ENCODE measurements at regions not wholly inside any gene's neighbourhood (a gene's known extent, or its start where the extent isn't known, plus 50 kb on each side); places are given as distances from the start of the nearest gene placed in this dataset.
A peak's percentile ranks its signal among the peaks of the same experiment; 100 is the strongest.
"Not testable (repeated sequence)": the region's sequence is repeated elsewhere in the genome, so short reads cannot be mapped to it uniquely, and the experiment has no call there.

DNA sequence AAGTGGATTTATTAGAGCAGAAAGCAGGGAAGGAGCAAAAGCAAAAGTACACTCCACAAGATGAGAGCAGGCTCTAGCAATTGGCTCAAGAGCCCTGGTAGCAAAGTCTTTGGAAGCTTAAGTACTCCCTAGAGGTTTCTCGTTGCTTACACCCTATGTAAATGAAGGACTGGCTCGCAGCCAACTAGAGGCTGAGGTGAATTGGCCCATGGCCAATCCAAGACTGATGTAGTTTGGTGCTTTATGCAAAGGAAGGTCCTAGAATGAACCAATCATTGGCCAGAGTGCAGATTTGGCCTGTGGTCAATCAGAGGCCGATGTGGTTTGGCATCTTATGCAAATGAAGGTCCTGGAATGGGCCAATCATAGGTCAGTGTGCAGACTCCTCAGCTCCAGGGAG lies 191.3 kb upstream of the ARID1B start:
- no peaks in the 10 kb centered on the region for H3K27me3 Mint-ChIP-seq
- no peak for ATAC-seq

GRCh38 chr6:156584121-156584520 lies 193.1 kb upstream of the ARID1B start:
- not testable (repeated sequence) for DNase-seq, H3K27ac Mint-ChIP-seq, H3K4me1 Mint-ChIP-seq

More for the DNA sequence above, 191.3 kb upstream of the ARID1B start:
- H3K27ac Mint-ChIP-seq: no peak overlapping the region
- H3K4me1 Mint-ChIP-seq: no peaks in the 10 kb centered on the region
- DNase-seq: no peak
- H3K9me3 Mint-ChIP-seq: peaks cover 0 to 1% of the 10 kb centered on the region in 2 donors
- H3K4me3 Mint-ChIP-seq: no peak overlapping the region

DNA sequence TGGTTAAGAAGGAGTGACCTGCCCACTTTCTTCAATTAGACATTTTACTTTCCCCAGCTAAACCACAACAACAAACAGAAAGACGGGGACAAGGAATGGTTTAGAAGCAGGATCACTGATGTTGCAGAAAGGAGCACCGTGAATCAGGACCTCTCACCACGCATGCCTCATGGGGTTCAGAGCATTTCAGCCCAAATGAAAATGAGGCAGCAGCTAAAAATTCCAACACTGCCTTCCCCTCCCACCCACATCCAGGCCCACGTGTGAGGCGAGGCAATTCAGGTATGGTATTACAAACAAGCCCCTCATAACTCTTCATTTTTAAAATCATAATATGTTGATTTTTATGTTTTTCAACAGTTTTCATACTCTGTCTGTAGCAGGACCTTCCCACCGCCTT lies 194.1 kb upstream of the ARID1B start:
- no peak for DNase-seq
- Mint-ChIP-seq H3K4me1 (no peaks in the 10 kb centered on the region), H3K4me3 (no peak overlapping the region), H3K9me3 (peaks cover 18 to 19% of the 10 kb centered on the region in 2 donors), H3K27ac (no peak overlapping the region), H3K27me3 (no peaks in the 10 kb centered on the region)
- ATAC-seq: no peak

More at GRCh38 chr6:156584121-156584520, 193.1 kb upstream of the ARID1B start:
- not testable (repeated sequence) for ATAC-seq, H3K4me3 Mint-ChIP-seq, H3K27me3 Mint-ChIP-seq
- H3K9me3 Mint-ChIP-seq: peaks cover 8 to 10% of the 10 kb centered on the region in 2 donors

DNA sequence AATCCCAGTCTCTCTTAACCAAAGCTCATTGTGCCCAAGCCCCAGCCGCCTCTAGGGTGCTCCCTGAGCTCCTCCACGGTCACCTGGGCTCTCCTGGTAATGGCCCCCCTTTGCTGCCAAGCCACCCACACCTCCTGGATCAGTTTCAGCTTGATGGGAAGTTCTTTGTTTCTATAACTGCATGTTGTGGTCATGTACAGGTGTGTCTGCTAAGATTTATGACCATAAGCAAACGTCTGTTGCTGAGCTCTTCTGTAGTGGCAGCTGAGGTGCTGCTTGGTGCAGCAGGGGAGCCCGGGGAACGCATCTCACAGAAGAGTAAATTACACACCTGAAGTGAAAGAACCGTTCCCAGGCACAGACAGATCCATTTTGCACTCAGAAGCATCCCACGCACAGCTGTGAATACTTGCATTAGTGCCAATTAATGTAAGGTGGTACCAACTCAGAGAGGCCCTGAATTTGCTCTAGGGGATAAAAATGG lies 194.6 kb upstream of the ARID1B start:
- Mint-ChIP-seq H3K4me1 (no peaks in the 10 kb centered on the region), H3K27ac (no peak overlapping the region), H3K9me3 (peaks cover 18 to 21% of the 10 kb centered on the region in 2 donors), H3K27me3 (no peaks in the 10 kb centered on the region), H3K4me3 (no peak overlapping the region)
- ATAC-seq (no peak), DNase-seq (no peak)

DNA sequence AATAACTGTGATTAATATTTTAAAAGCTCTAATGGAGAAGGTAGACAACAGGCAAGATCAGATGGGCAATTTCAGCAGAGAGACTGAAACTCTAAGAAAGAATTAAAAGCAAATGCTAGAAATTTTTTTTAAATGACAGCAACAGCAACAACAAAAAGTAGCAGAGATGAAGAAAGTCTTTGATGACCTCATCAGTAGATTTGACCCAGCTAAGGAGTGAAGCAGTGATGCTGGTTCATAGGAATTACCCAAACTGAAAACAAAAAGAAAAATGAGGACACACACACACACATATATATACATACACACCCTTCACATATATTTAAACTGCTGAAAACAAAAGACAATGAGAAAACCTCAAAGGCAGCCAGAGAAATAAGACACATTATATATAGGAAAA lies 197.6 kb upstream of the ARID1B start:
- Mint-ChIP-seq H3K27me3 (no peaks in the 10 kb centered on the region), H3K27ac (no peak overlapping the region), H3K4me1 (no peaks in the 10 kb centered on the region), H3K4me3 (no peak overlapping the region), H3K9me3 (peaks cover 33 to 40% of the 10 kb centered on the region in 2 donors)
- DNase-seq: no peak
- ATAC-seq: no peak

- no peak overlapping the region for H3K27ac Mint-ChIP-seq
- peaks cover 11% of the 10 kb centered on the region for H3K27me3 Mint-ChIP-seq
- DNase-seq (no peak), ATAC-seq (no peak)
- no peaks in the 10 kb centered on the region for H3K4me1 Mint-ChIP-seq
- peaks cover 33 to 49% of the 10 kb centered on the region in 2 donors for H3K9me3 Mint-ChIP-seq
- no peak overlapping the region for H3K4me3 Mint-ChIP-seq
Observed at GRCh38 chr6:156577749-156578148, 199.4 kb upstream of the ARID1B start.

- ATAC-seq (no peak), DNase-seq (no peak)
- peaks cover 29 to 49% of the 10 kb centered on the region in 2 donors for H3K9me3 Mint-ChIP-seq
- peaks cover 22% of the 10 kb centered on the region for H3K27me3 Mint-ChIP-seq
- no peak overlapping the region for H3K4me3 Mint-ChIP-seq
- H3K27ac Mint-ChIP-seq: no peak overlapping the region
- no peaks in the 10 kb centered on the region for H3K4me1 Mint-ChIP-seq
Observed at GRCh38 chr6:156575361-156575760, 201.8 kb upstream of the ARID1B start.

GRCh38 chr6:156564807-156565149 lies 212.4 kb upstream of the ARID1B start:
- H3K9me3 Mint-ChIP-seq: peaks cover 4 to 17% of the 10 kb centered on the region in 2 donors
- H3K27ac Mint-ChIP-seq: no peak overlapping the region
- DNase-seq (no peak), ATAC-seq (no peak)
- peaks cover 12% of the 10 kb centered on the region for H3K27me3 Mint-ChIP-seq
- H3K4me1 Mint-ChIP-seq: peaks cover 7% of the 10 kb centered on the region
- H3K4me3 Mint-ChIP-seq: no peak overlapping the region

GRCh38 chr6:156564127-156564806 lies 212.9 kb upstream of the ARID1B start:
- peak; percentile 91 for ATAC-seq
- Mint-ChIP-seq H3K4me1 (peaks cover 7% of the 10 kb centered on the region), H3K9me3 (peaks cover 4 to 20% of the 10 kb centered on the region in 2 donors), H3K4me3 (no peak overlapping the region), H3K27me3 (peaks cover 10% of the 10 kb centered on the region), H3K27ac (no peak overlapping the region)
- DNase-seq: peak; percentile 74 to 77

- Mint-ChIP-seq H3K4me1 (peaks cover 7% of the 10 kb centered on the region), H3K27ac (no peak overlapping the region), H3K9me3 (peaks cover 4 to 20% of the 10 kb centered on the region in 2 donors), H3K27me3 (peaks cover 6% of the 10 kb centered on the region), H3K4me3 (no peak overlapping the region)
- ATAC-seq: no peak
- no peak for DNase-seq
Observed at GRCh38 chr6:156563714-156564113, 213.5 kb upstream of the ARID1B start.

GRCh38 chr6:156562636-156563035 lies 214.5 kb upstream of the ARID1B start:
- no peak overlapping the region for H3K27ac Mint-ChIP-seq
- H3K27me3 Mint-ChIP-seq: no peaks in the 10 kb centered on the region
- ATAC-seq (no peak), DNase-seq (no peak)
- H3K4me1 Mint-ChIP-seq: peaks cover 7% of the 10 kb centered on the region
- no peak overlapping the region for H3K4me3 Mint-ChIP-seq
- peaks cover 4 to 20% of the 10 kb centered on the region in 2 donors for H3K9me3 Mint-ChIP-seq

- H3K9me3 Mint-ChIP-seq: peaks cover 4 to 20% of the 10 kb centered on the region in 2 donors
- no peak for DNase-seq
- no peak overlapping the region for H3K4me3 Mint-ChIP-seq
- ATAC-seq: no peak
- H3K27me3 Mint-ChIP-seq: peaks cover 3% of the 10 kb centered on the region
- no peak overlapping the region for H3K27ac Mint-ChIP-seq
- H3K4me1 Mint-ChIP-seq: peaks cover 12% of the 10 kb centered on the region
Observed at GRCh38 chr6:156562019-156562418, 215.2 kb upstream of the ARID1B start.

DNA sequence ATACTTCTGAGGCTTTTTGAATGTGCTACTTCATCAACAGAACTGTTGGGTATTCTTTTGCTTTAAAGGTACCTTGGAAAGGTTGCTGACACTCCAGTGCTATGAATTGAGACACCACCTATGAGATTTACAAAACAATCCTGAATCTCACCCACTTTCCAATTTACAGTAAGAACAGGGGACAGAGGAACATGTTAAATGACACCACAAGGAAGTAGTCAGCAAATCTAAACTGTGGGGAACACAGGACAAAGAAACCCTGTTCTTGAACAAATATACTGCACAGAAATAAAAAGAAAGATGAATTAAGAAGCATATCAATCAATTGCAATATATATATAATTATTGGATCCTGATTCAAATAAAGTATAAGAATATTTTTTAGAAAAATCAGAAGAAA lies 216.7 kb upstream of the ARID1B start:
- peaks cover 19% of the 10 kb centered on the region for H3K4me1 Mint-ChIP-seq
- ATAC-seq (no peak), DNase-seq (no peak)
- H3K27ac Mint-ChIP-seq: no peak overlapping the region
- H3K4me3 Mint-ChIP-seq: no peak overlapping the region
- peaks cover 4 to 20% of the 10 kb centered on the region in 2 donors for H3K9me3 Mint-ChIP-seq
- peaks cover 8% of the 10 kb centered on the region for H3K27me3 Mint-ChIP-seq

DNA sequence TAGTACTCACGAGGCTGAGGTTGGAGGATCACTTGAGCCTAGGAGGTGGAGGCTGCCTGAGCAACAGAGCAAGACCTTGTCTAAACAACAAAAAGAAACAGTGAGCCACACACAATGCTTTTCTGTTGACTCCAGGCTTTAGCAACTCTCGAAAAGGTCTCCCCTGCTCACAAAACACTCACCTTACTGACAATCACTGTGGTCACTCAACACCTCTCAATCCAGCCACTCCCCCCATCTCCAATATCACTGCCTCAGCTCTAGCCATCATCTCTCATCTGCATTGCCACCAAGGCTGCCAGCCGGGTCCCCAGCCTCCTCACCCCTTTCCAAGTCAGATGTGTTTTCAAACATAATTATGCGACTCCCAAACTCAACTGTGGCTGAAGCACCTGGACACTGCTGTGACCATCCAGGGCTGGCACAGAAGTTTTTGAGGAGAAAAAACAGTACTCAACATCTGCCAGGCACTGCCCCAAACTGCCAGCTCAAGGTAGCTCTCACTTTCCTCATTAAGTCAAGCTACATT lies 218.0 kb upstream of the ARID1B start:
- no peak overlapping the region for H3K4me3 Mint-ChIP-seq
- H3K4me1 Mint-ChIP-seq: peaks cover 17% of the 10 kb centered on the region
- peaks cover 8% of the 10 kb centered on the region for H3K27me3 Mint-ChIP-seq
- H3K27ac Mint-ChIP-seq: no peak overlapping the region
- no peak for ATAC-seq
- DNase-seq: no peak
- peaks cover 4 to 20% of the 10 kb centered on the region in 2 donors for H3K9me3 Mint-ChIP-seq

DNA sequence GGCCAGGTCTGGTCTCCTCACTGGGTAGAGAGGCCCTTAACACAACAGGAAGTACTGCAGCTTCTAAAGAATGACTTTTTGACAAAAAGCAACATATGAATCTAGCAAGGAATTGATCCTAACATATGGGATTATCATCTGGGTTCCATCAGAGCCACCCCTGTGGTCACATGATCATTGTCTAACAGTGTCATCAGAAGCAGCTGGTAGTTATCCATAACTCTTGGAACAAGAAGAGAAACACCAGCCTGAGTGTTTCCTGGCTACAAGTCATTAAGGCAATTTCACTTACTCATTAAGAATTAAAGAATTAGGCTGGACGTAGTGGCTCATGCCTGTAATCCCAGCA lies 219.3 kb upstream of the ARID1B start:
- Mint-ChIP-seq H3K4me1 (peaks cover 15% of the 10 kb centered on the region), H3K27me3 (peaks cover 8% of the 10 kb centered on the region), H3K9me3 (peaks cover 4 to 20% of the 10 kb centered on the region in 2 donors), H3K27ac (no peak overlapping the region), H3K4me3 (no peak overlapping the region)
- no peak for ATAC-seq
- DNase-seq: no peak

- Mint-ChIP-seq H3K27me3 (peaks cover 8% of the 10 kb centered on the region), H3K4me3 (no peak overlapping the region), H3K27ac (no peak overlapping the region), H3K4me1 (peaks cover 15% of the 10 kb centered on the region), H3K9me3 (peaks cover 4 to 20% of the 10 kb centered on the region in 2 donors)
- ATAC-seq: no peak
- DNase-seq: no peak
Observed at GRCh38 chr6:156557251-156557910, 219.8 kb upstream of the ARID1B start.
